GM12873 (cell line): ENCODE measurements at regions not wholly inside any gene's neighbourhood (a gene's known extent, or its start where the extent isn't known, plus 50 kb on each side); places are given as distances from the start of the nearest gene placed in this dataset.

Source experiments
- CTCF ChIP-seq: IDR thresholded peaks from 2 replicates; pipeline ENCODE4 v1.5.1; 2012; ENCODE audit warnings: low read depth, mild to moderate bottlenecking, moderate library complexity, low read length, control low read depth; ENCODE audit not compliant: insufficient read depth; ENCODE audit errors: missing control alignments

- peak; percentile 62 for TF ChIP-seq CTCF
Observed at GRCh38 chr7:32347244-32347828, 142.8 kb downstream of the LSM5 start.

- no peak for TF ChIP-seq CTCF
Observed at GRCh38 chr7:32346253-32346652, 143.9 kb downstream of the LSM5 start.

GRCh38 chr7:32336726-32337125 lies 153.5 kb downstream of the LSM5 start:
- TF ChIP-seq CTCF = no peak

GRCh38 chr7:32335107-32335506 lies 155.1 kb downstream of the LSM5 start:
- no peak for TF ChIP-seq CTCF

- TF ChIP-seq CTCF = no peak
Observed at GRCh38 chr7:32330602-32331001, 159.6 kb downstream of the LSM5 start.

GRCh38 chr7:32326078-32326477 lies 164.1 kb downstream of the LSM5 start:
- no peak for TF ChIP-seq CTCF

GRCh38 chr7:32323712-32324111 lies 166.5 kb downstream of the LSM5 start:
- no peak for TF ChIP-seq CTCF
